Brain microvascular endothelial cell (primary cell): ENCODE measurements at regions not wholly inside any gene's neighbourhood (a gene's known extent, or its start where the extent isn't known, plus 50 kb on each side); places are given as distances from the start of the nearest gene placed in this dataset.
"Not testable (repeated sequence)": the region's sequence is repeated elsewhere in the genome, so short reads cannot be mapped to it uniquely, and the experiment has no call there.

ENCODE experiments used
- DNase-seq: peaks from one replicate; pipeline ENCODE4 v3.0.0-alpha.2; 2020
- H3K27ac ChIP-seq: fragments of 250-450 bp; sonication (Bioruptor Pico); 2 replicates; pipeline ENCODE4 v1.5.1; 2020; ENCODE audit warnings: mild to moderate bottlenecking, moderate library complexity
- H3K27me3 ChIP-seq: fragments of 250-450 bp; sonication (Bioruptor Pico); replicated peaks from 2 replicates; pipeline ENCODE4 v1.5.1; 2020; ENCODE audit warnings: mild to moderate bottlenecking
- H3K36me3 ChIP-seq: fragments of 250-450 bp; sonication (Bioruptor Pico); replicated peaks from 2 replicates; pipeline ENCODE4 v1.5.1; 2020; ENCODE audit warnings: mild to moderate bottlenecking
- H3K4me3 ChIP-seq: 2 replicates; pipeline ENCODE4 v1.5.1; 2011; ENCODE audit warnings: low read depth, mild to moderate bottlenecking, control low read depth, low read length, moderate library complexity
- CTCF ChIP-seq: IDR thresholded peaks from 2 replicates; pipeline ENCODE4 v1.5.1; 2011; ENCODE audit warnings: low read depth, mild to moderate bottlenecking, moderate library complexity, low read length, control low read depth, inconsistent platforms; ENCODE audit errors: missing control alignments
- in situ Hi-C: cut with HindIII; loops from 2 replicates; pipeline ENCODE4 v1.10.0; 2017; ENCODE audit warnings: low sequenced_read_pairs, low pct_ligation_motif_present

- Histone ChIP-seq H3K36me3 (no peaks in the 10 kb centered on the region), H3K27me3 (no peaks in the 10 kb centered on the region), H3K27ac (no peak overlapping the region), H3K4me3 (no peak overlapping the region)
- no peak for TF ChIP-seq CTCF
- no peak for DNase-seq
- in situ Hi-C loops = no loop called here
These were observed 54.0 kb upstream of the IGFBPL1 start for GRCh38 chr9:38478211-38478610.

- H3K36me3 ChIP-seq, in situ Hi-C loops, H3K27me3 ChIP-seq, DNase-seq, H3K27ac ChIP-seq, H3K4me3 ChIP-seq: not testable (repeated sequence)
These were observed 50.2 kb upstream of the IGFBPL1 start for GRCh38 chr9:38474476-38474875.
